Heart left ventricle (tissue), 13 donors: ENCODE measurements at regions not wholly inside any gene's neighbourhood (a gene's known extent, or its start where the extent isn't known, plus 50 kb on each side); places are given as distances from the start of the nearest gene placed in this dataset.

ENCODE experiments used
- CTCF ChIP-seq, 12 donors: fragments of 200-600 bp; sonication (generic) in 4 of 12; IDR thresholded peaks; one replicate each; pipeline versions ENCODE4 v1.5.0 to v1.8.0; 2018 to 2022; ENCODE audit warnings: antibody characterized with exemption in 12 of 12, mild to moderate bottlenecking in 5 of 12
- POLR2A ChIP-seq, 2 donors: fragments of 450-650 bp; IDR thresholded peaks; one replicate each; pipeline ENCODE4 v1.6.1; 2017; ENCODE audit warnings: antibody characterized with exemption in 2 of 2, mild to moderate bottlenecking in 2 of 2, moderate library complexity in 2 of 2
- donor health status: ischemic (EF 13 %, LVEDD 7.1; RV severe dilation, severe dysfunction).
- donor health status: DM: no; HTN: yes; CAD: no.
- donor health status: DM: no; HTN: no; CAD: no.
- donor health status: ischemic (EF 25% LVEDD 6.9; RV normal size, moderate dysfunction).
- donor health status: ischemic (EF 25% LVEDD 5.7; RV mildly dilated, moderate dysfunction).
- donor health status: ischemic (EF 35%, LVEDD 5.7; RV mildly dilated, moderate dysfunction).
- donor health status: nonischemic (EF 11% LVEDD 7.7; RV severe dilation, severe dysfunction).
- donor health status: DM: yes; HTN: yes; CAD: no.
- donor health status: PGD.
- donor health status: ischemic (EF 29% LVEDD 5.4; RV normal size, mild dysfunction).
- donor health status: nonischemic (EF 23%, LVEDD 6.1; RV moderate dilation, normal function).

DNA sequence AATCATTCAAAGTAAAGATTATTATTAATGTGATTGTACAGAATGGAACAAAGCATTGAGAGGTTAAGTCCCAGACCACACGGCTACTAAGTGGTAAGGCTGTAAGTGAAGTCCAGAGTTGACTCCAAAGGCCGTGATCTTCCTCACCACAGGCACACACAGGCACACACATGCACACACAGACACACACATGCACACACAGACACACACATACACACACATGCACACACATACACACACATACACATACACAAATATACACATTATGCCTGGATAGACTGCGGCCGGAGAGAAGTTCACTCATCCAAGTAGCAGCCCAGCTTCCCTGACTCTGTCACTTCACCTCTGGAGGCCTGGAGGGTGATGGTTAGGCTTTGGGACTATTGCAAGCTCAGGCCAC lies 121.9 kb downstream of the HLX start:
- no peak for TF ChIP-seq CTCF (IDR thresholded peaks at IDR 0.05)
- TF ChIP-seq POLR2A (IDR thresholded peaks at IDR 0.05) = no peak
